Retinal pigment epithelial cell (primary cell): ENCODE measurements at regions not wholly inside any gene's neighbourhood (a gene's known extent, or its start where the extent isn't known, plus 50 kb on each side); places are given as distances from the start of the nearest gene placed in this dataset.

Source experiments
- DNase-seq: peaks from one replicate; pipeline ENCODE4 v3.0.0-alpha.2; 2010; ENCODE audit warnings: low read depth
- H3K4me3 ChIP-seq: 2 replicates; pipeline ENCODE4 v1.5.1; 2011; ENCODE audit warnings: mild to moderate bottlenecking, low read length, control low read depth, moderate library complexity
- CTCF ChIP-seq: conservative IDR thresholded peaks from 2 replicates; pipeline ENCODE4 v1.5.1; 2011; ENCODE audit warnings: low read depth, low read length, control low read depth, inconsistent platforms

- H3K4me3 ChIP-seq, result no peak overlapping the region
- no peak for TF ChIP-seq CTCF
- DNase-seq, result no peak
Measured at GRCh38 chr9:107681988-107682387, 192.4 kb upstream of the KLF4 start.

- no peak for TF ChIP-seq CTCF
- DNase-seq, result no peak
- no peak overlapping the region for H3K4me3 ChIP-seq
Measured at GRCh38 chr9:107675351-107676259, 186.0 kb upstream of the KLF4 start.

GRCh38 chr9:107674721-107675277 is 185.2 kb upstream of the KLF4 start:
- TF ChIP-seq CTCF, result no peak
- DNase-seq, result no peak
- no peak overlapping the region for H3K4me3 ChIP-seq

GRCh38 chr9:107673861-107674720 is 184.5 kb upstream of the KLF4 start:
- DNase-seq, result no peak
- no peak overlapping the region for H3K4me3 ChIP-seq
- TF ChIP-seq CTCF, result no peak

GRCh38 chr9:107671588-107671987 is 182.0 kb upstream of the KLF4 start:
- no peak for DNase-seq
- TF ChIP-seq CTCF, result no peak
- H3K4me3 ChIP-seq, result no peak overlapping the region

- H3K4me3 ChIP-seq, result no peak overlapping the region
- no peak for DNase-seq
- TF ChIP-seq CTCF, result no peak
Measured at GRCh38 chr9:107669422-107669821, 179.9 kb upstream of the KLF4 start.
